Esophagus squamous epithelium (tissue), 5 donors: ENCODE measurements at regions not wholly inside any gene's neighbourhood (a gene's known extent, or its start where the extent isn't known, plus 50 kb on each side); places are given as distances from the start of the nearest gene placed in this dataset.
"Not testable (repeated sequence)": the region's sequence is repeated elsewhere in the genome, so short reads cannot be mapped to it uniquely, and the experiment has no call there.

Experiments used
- DNase-seq: peaks from one replicate; lab custom pipeline; 2025; lab: John Stamatoyannopoulos, UW
- H3K27ac ChIP-seq, 4 donors: fragments of 200-600 bp; sonication (generic); one replicate each; pipeline ENCODE4 v1.5.1; 2016 to 2019; ENCODE audit warnings: mild to moderate bottlenecking in 1 of 4
- H3K27me3 ChIP-seq, 4 donors: fragments of 200-600 bp; sonication (generic); 1 replicate in 3 of 4; 2 replicates in 1 of 4; pipeline versions ENCODE4 v1.5.1 to v1.6.0; 2017 to 2021; ENCODE audit warnings: antibody characterized with exemption in 1 of 4
- H3K36me3 ChIP-seq, 3 donors: fragments of 200-600 bp; sonication (generic); one replicate each; pipeline ENCODE4 v1.5.1; 2016 to 2019
- H3K4me1 ChIP-seq, 3 donors: fragments of 200-600 bp; sonication (generic); one replicate each; pipeline ENCODE4 v1.5.1; 2017 to 2019
- H3K4me3 ChIP-seq, 4 donors: fragments of 200-600 bp; sonication (generic); 1 replicate in 3 of 4; 2 replicates in 1 of 4; pipeline ENCODE4 v1.5.1; 2016 to 2019; ENCODE audit warnings: mild to moderate bottlenecking in 2 of 4, moderate library complexity in 1 of 4
- H3K9me3 ChIP-seq, 3 donors: fragments of 200-600 bp; sonication (generic); one replicate each; pipeline ENCODE4 v1.5.1; 2016 to 2019
- CTCF ChIP-seq, 6 experiments: fragments of 450-650 bp in 4 of 6; fragments of 200-600 bp in 2 of 6; sonication (generic) in 2 of 6; IDR thresholded peaks; one replicate each; pipeline ENCODE4 v1.5.1; 2016 to 2019; ENCODE audit warnings: antibody characterized with exemption in 6 of 6, mild to moderate bottlenecking in 4 of 6, moderate library complexity in 4 of 6
- POLR2A ChIP-seq, 4 donors: fragments of 450-650 bp; IDR thresholded peaks; one replicate each; pipeline ENCODE4 v1.6.1; 2017; ENCODE audit warnings: antibody characterized with exemption in 4 of 4, mild to moderate bottlenecking in 4 of 4, moderate library complexity in 3 of 4
- WGBS, 2 donors: methylation state at CpG; one replicate each; pipeline ENCODE4 v1.1.5; 2018; 5-methylcytosine and 5-hydroxymethylcytosine counted together
- intact Hi-C: fragments of 100-400 bp; cut with DNase I; formaldehyde crosslinking; loops from one replicate; pipeline ENCODE4 v1.15.0; 2022
- donor health status: DM: yes; HTN: yes; CAD: no.

- TF ChIP-seq POLR2A (IDR thresholded peaks at IDR 0.05): no peak
- TF ChIP-seq CTCF (IDR thresholded peaks at IDR 0.05): no peak
- Histone ChIP-seq H3K9me3 (no peaks in the 10 kb centered on the region), H3K27me3 (no peaks in the 10 kb centered on the region), H3K27ac (no peak overlapping the region), H3K4me3 (no peak overlapping the region), H3K36me3 (no peaks in the 10 kb centered on the region), H3K4me1 (no peaks in the 10 kb centered on the region)
- intact Hi-C loops: loop anchor here (5.0 kb wide), 1 partner anchor 750 kb away; no protein-coding TSS in a partner anchor
- DNase-seq: no peak
- 30 to 58% methylated on average over 4 of the region's 4 CpGs for WGBS, 2 donors
These were observed 217.4 kb upstream of the HSF2 start for GRCh38 chr6:122182061-122182460.

- WGBS, 2 donors: 18 to 21% methylated on average over 4 of the region's 4 CpGs
- Histone ChIP-seq H3K4me3 (peak overlapping the region in 1 of 4 donors; percentile 12), H3K27me3 (no peaks in the 10 kb centered on the region), H3K4me1 (no peaks in the 10 kb centered on the region), H3K9me3 (no peaks in the 10 kb centered on the region), H3K36me3 (no peaks in the 10 kb centered on the region), H3K27ac (no peak overlapping the region)
- no peak for DNase-seq
- TF ChIP-seq POLR2A (IDR thresholded peaks at IDR 0.05) (no peak), CTCF (IDR thresholded peaks at IDR 0.05) (peak in 5 of 6 experiments; percentile 19 to 57 (median 48))
- intact Hi-C loops: loop anchor here (5.0 kb wide), 1 partner anchor 752 kb away; no protein-coding TSS in a partner anchor
These were observed 215.0 kb upstream of the HSF2 start for GRCh38 chr6:122184401-122184827.

- WGBS, 2 donors: 85 to 91% methylated on average over 14 to 15 of the region's 19 CpGs
- H3K9me3 ChIP-seq, DNase-seq, H3K27ac ChIP-seq, intact Hi-C loops, H3K4me3 ChIP-seq, H3K27me3 ChIP-seq, H3K4me1 ChIP-seq, H3K36me3 ChIP-seq: not testable (repeated sequence)
These were observed 214.0 kb upstream of the HSF2 start for GRCh38 chr6:122185458-122185857.

GRCh38 chr6:122187186-122187585, 212.3 kb upstream of the HSF2 start:
- 92 to 97% methylated on average over 1 of the region's 1 CpG for WGBS, 2 donors
- intact Hi-C loops: no loop called here
- Histone ChIP-seq H3K36me3 (no peaks in the 10 kb centered on the region), H3K9me3 (no peaks in the 10 kb centered on the region), H3K27ac (no peak overlapping the region), H3K4me1 (no peaks in the 10 kb centered on the region), H3K27me3 (no peaks in the 10 kb centered on the region), H3K4me3 (no peak overlapping the region)
- no peak for DNase-seq
- no peak for TF ChIP-seq POLR2A (IDR thresholded peaks at IDR 0.05)
- TF ChIP-seq CTCF (IDR thresholded peaks at IDR 0.05): no peak

GRCh38 chr6:122198922-122199321, 200.5 kb upstream of the HSF2 start:
- Histone ChIP-seq H3K4me3 (no peak overlapping the region), H3K27me3 (no peaks in the 10 kb centered on the region), H3K27ac (no peak overlapping the region), H3K9me3 (no peaks in the 10 kb centered on the region), H3K4me1 (peaks cover 0 to 5% (median 0%) of the 10 kb centered on the region in 3 donors), H3K36me3 (no peaks in the 10 kb centered on the region)
- WGBS, 2 donors: 89 to 96% methylated on average over 1 of the region's 1 CpG
- no peak for DNase-seq
- intact Hi-C loops: no loop called here
- TF ChIP-seq CTCF (IDR thresholded peaks at IDR 0.05) (no peak), POLR2A (IDR thresholded peaks at IDR 0.05) (no peak)

- no peaks in the 10 kb centered on the region for H3K27me3 ChIP-seq
- H3K9me3 ChIP-seq: no peaks in the 10 kb centered on the region
- DNase-seq: no peak
- H3K36me3 ChIP-seq: no peaks in the 10 kb centered on the region
- peaks cover 0 to 5% (median 0%) of the 10 kb centered on the region in 3 donors for H3K4me1 ChIP-seq
- intact Hi-C loops: no loop called here
- H3K4me3 ChIP-seq: no peak overlapping the region
- no peak overlapping the region for H3K27ac ChIP-seq
- TF ChIP-seq POLR2A (IDR thresholded peaks at IDR 0.05) (no peak), CTCF (IDR thresholded peaks at IDR 0.05) (no peak)
- WGBS, 2 donors: 16 to 18% methylated on average over 1 of the region's 1 CpG
These were observed 199.0 kb upstream of the HSF2 start for GRCh38 chr6:122200440-122200839.
